K562 (cell line): ENCODE measurements at regions not wholly inside any gene's neighbourhood (a gene's known extent, or its start where the extent isn't known, plus 50 kb on each side); places are given as distances from the start of the nearest gene placed in this dataset.

Experiments used
- ATAC-seq: fragments of 200-7000 bp; cut with Tn5 transposase; 3 replicates; pipeline ENCODE4 v1.9.1; 2020; ENCODE audit warnings: moderate library complexity
- BruUV-seq: library from RNA; stranded (reverse); fragments of 400-500 nt; replicated peaks from 2 replicates; lab custom pipeline; 2021; lab: Mats Ljungman, UMichigan
- CTCF ChIA-PET: fragments of 300-600 bp; formaldehyde crosslinking; extraction: SDS; loops from one replicate; lab custom pipeline; 2021; ENCODE audit warnings: low intra/inter-chr PET ratio; lab: Yijun Ruan, JAX
- POLR2A ChIA-PET: fragments of 300-600, 350-650 bp; sonication (Branson Sonifier 250); formaldehyde crosslinking; extraction: SDS; loops from one replicate; lab custom pipeline; 2021; ENCODE audit warnings: antibody characterized with exemption, inconsistent platforms; lab: Yijun Ruan, JAX
- DNase-seq, 4 experiments: peaks; one replicate each; pipeline versions ENCODE4 v3.0.0 to v3.0.0-alpha.2; 2011 to 2018; ENCODE audit warnings: low spot score in 3 of 4, mixed read lengths in 3 of 4; ENCODE audit errors: extremely low read depth in 1 of 4
- FAIRE-seq: peaks from 2 replicates; lab custom pipeline; 2011; peaks lifted over from hg19 to GRCh38; lab: Jason Lieb, UNC
- H2AFZ ChIP-seq: 2 replicates; pipeline ENCODE4 v1.6.0; 2011; ENCODE audit warnings: low read depth, low read length, control low read depth, inconsistent platforms
- H3K27ac ChIP-seq: fragments of 200-600 bp; 3 replicates; pipeline ENCODE4 v1.8.0; 2011; ENCODE audit warnings: low read depth, mild to moderate bottlenecking, control low read depth, inconsistent platforms, low read length, moderate library complexity, mixed read lengths; ENCODE audit errors: extremely low read depth
- H3K27me3 ChIP-seq, 2 experiments: fragments of 300-600 bp in 1 of 2; 2 replicates in 1 of 2; 3 replicates in 1 of 2; pipeline versions ENCODE4 v1.6.0 to v1.8.0; 2011; ENCODE audit warnings: inconsistent platforms in 2 of 2, low read length in 2 of 2, mild to moderate bottlenecking in 1 of 2, mixed read lengths in 1 of 2, moderate library complexity in 1 of 2; ENCODE audit not compliant: control insufficient read depth in 2 of 2, insufficient read depth in 2 of 2
- H3K36me3 ChIP-seq: fragments of 300-600 bp; 3 replicates; pipeline ENCODE4 v1.8.0; 2011; ENCODE audit warnings: mild to moderate bottlenecking, low read length, inconsistent platforms; ENCODE audit not compliant: control insufficient read depth, insufficient read depth
- H3K4me1 ChIP-seq, 2 experiments: fragments of 200-600 bp in 1 of 2; replicated peaks in 1 of 2; 2 replicates in 1 of 2; 3 replicates in 1 of 2; pipeline versions ENCODE4 v1.5.1 to v1.8.0; 2011; ENCODE audit warnings: inconsistent platforms in 2 of 2, low read length in 2 of 2, mild to moderate bottlenecking in 1 of 2, mixed read lengths in 1 of 2, moderate library complexity in 1 of 2; ENCODE audit not compliant: control insufficient read depth in 2 of 2, insufficient read depth in 2 of 2
- H3K4me2 ChIP-seq: 2 replicates; pipeline ENCODE4 v1.6.1; 2011; ENCODE audit warnings: low read length, control low read depth, inconsistent platforms, mixed read lengths; ENCODE audit not compliant: insufficient read depth
- H3K4me3 ChIP-seq: fragments of 200-600 bp; sonication (generic), shearing (Covaris generic); 2 replicates; pipeline ENCODE4 v1.5.1; 2016; ENCODE audit warnings: control low read depth, inconsistent platforms
- H3K79me2 ChIP-seq: fragments of 200-600 bp; 3 replicates; pipeline ENCODE4 v1.8.0; 2011; ENCODE audit warnings: low read length, inconsistent platforms; ENCODE audit not compliant: control insufficient read depth, insufficient read depth
- H3K9ac ChIP-seq, 2 experiments: 2 replicates each; pipeline versions ENCODE4 v1.6.0 to v1.6.1; 2011; ENCODE audit warnings: low read depth in 2 of 2, low read length in 2 of 2, control low read depth in 1 of 2, inconsistent platforms in 1 of 2, mild to moderate bottlenecking in 1 of 2, mixed read lengths in 1 of 2; ENCODE audit not compliant: insufficient read depth in 1 of 2
- H3K9me1 ChIP-seq: one replicate; pipeline ENCODE4 v1.6.0; 2011; ENCODE audit warnings: inconsistent platforms, mild to moderate bottlenecking, low read length, moderate library complexity; ENCODE audit not compliant: control insufficient read depth, insufficient read depth
- H3K9me3 ChIP-seq: replicated peaks from 2 replicates; pipeline ENCODE4 v1.5.1; 2011; ENCODE audit warnings: low read depth, low read length, inconsistent platforms; ENCODE audit not compliant: control insufficient read depth, insufficient read depth
- H4K20me1 ChIP-seq: replicated peaks from 2 replicates; pipeline ENCODE4 v1.6.1; 2011; ENCODE audit warnings: low read length, inconsistent platforms, mixed read lengths; ENCODE audit not compliant: control insufficient read depth, insufficient read depth
- HDAC6 ChIP-seq: IDR thresholded peaks from 2 replicates; pipeline ENCODE4 v1.6.1; 2012; ENCODE audit warnings: low read depth, mild to moderate bottlenecking, control low read depth, inconsistent platforms, low read length, moderate library complexity
- JUND ChIP-seq, 2 experiments: IDR thresholded peaks; 2 replicates in 1 of 2; 3 replicates in 1 of 2; pipeline ENCODE4 v1.6.1; 2011; ENCODE audit warnings: borderline replicate concordance in 2 of 2, low read depth in 2 of 2, low read length in 2 of 2, improper control_type of control experiment in 1 of 2, missing biosample characterization in 1 of 2, missing genetic modification characterization in 1 of 2, missing genetic modification reagents in 1 of 2
- PTRF ChIP-seq: fragments of 450-650 bp; IDR thresholded peaks from 2 replicates; pipeline ENCODE4 v1.6.1; 2016; ENCODE audit warnings: mild to moderate bottlenecking, missing genetic modification characterization, missing compliant biosample characterization
- REST ChIP-seq, 2 experiments: fragments of 450-650 bp; formaldehyde crosslinking in 1 of 2; IDR thresholded peaks; 2 replicates each; pipeline versions ENCODE4 v1.4.0 to v1.6.1; 2014 to 2020; ENCODE audit warnings: mild to moderate bottlenecking in 2 of 2, borderline replicate concordance in 1 of 2, low read depth in 1 of 2
- RUNX1 ChIP-seq: sonication (generic); IDR thresholded peaks from 2 replicates; pipeline ENCODE4 v1.6.1; 2016; ENCODE audit warnings: antibody characterized with exemption, low read depth
- VEZF1 ChIP-seq: fragments of 200-800 bp; sonication (Bioruptor generic); IDR thresholded peaks from 2 replicates; pipeline ENCODE4 v1.6.1; 2017; ENCODE audit warnings: missing genetic modification characterization, missing compliant biosample characterization
- ZNF184 ChIP-seq: sonication (generic); formaldehyde crosslinking; IDR thresholded peaks from 2 replicates; pipeline ENCODE4 v1.5.0; 2020; ENCODE audit warnings: missing genetic modification reagents
- ZNF408 ChIP-seq: fragments of 250-450 bp; sonication (Bioruptor Pico); IDR thresholded peaks from 2 replicates; pipeline ENCODE4 v1.4.0; 2020; ENCODE audit warnings: low read depth, mild to moderate bottlenecking, moderate library complexity
- ZNF644 ChIP-seq: fragments of 200-800 bp; sonication (Bioruptor generic); IDR thresholded peaks from 2 replicates; pipeline ENCODE4 v1.6.1; 2016; ENCODE audit warnings: low read depth, missing genetic modification characterization, missing compliant biosample characterization
- ZZZ3 ChIP-seq: fragments of 450-650 bp; IDR thresholded peaks from 2 replicates; pipeline ENCODE4 v1.6.1; 2016; ENCODE audit warnings: antibody characterized with exemption, mild to moderate bottlenecking, moderate library complexity
- WGBS: fragments of 100-300 bp; shearing (Covaris generic); methylation state at CpG from one replicate; pipeline ENCODE4 v1.1.6; 2016; ENCODE audit warnings: low coverage, mixed read lengths; ENCODE audit not compliant: insufficient coverage; ENCODE audit errors: missing lambda C conversion rate; 5-methylcytosine and 5-hydroxymethylcytosine counted together
- in situ Hi-C: fragments of 300-500 bp; cut with MboI; formaldehyde crosslinking; loops from 4 replicates; pipeline ENCODE4 v1.15.0; 2018; ENCODE audit warnings: inconsistent platforms, mixed read lengths
- intact Hi-C: fragments of 100-400 bp; cut with micrococcal nuclease; formaldehyde crosslinking; loops from 2 replicates; pipeline ENCODE4 v1.14.2; 2022

- CTCF ChIA-PET, result no interaction called here
- H3K4me2 ChIP-seq, result no peak overlapping the region
- H2AFZ ChIP-seq, result no peak overlapping the region
- no TSS peak for BruUV-seq
- no peaks in the 10 kb centered on the region for H3K79me2 ChIP-seq
- H3K36me3 ChIP-seq, result no peaks in the 10 kb centered on the region
- no peaks in the 10 kb centered on the region for H3K9me3 ChIP-seq
- no peak overlapping the region for H3K4me3 ChIP-seq
- 0% methylated on average over 2 of the region's 2 CpGs for WGBS
- FAIRE-seq, result no peak
- H3K4me1 ChIP-seq, result no peaks in the 10 kb centered on the region
- ATAC-seq, result no peak
- H3K27me3 ChIP-seq, result no peaks in the 10 kb centered on the region
- intact Hi-C loops, result loop anchor here (5.0 kb wide), 1 partner anchor 737 kb away; no protein-coding TSS in a partner anchor
- H3K9me1 ChIP-seq, result no peaks in the 10 kb centered on the region
- POLR2A ChIA-PET, result no interaction called here
- H3K27ac ChIP-seq, result no peak overlapping the region
- DNase-seq, result no peak
- in situ Hi-C loops, result no loop called here
- no peaks in the 10 kb centered on the region for H4K20me1 ChIP-seq
- no peak overlapping the region for H3K9ac ChIP-seq
- TF ChIP-seq HDAC6 (no peak), PTRF (tag) (no peak), ZNF184 (CRISPR knock-in tag) (no peak), ZNF408 (CRISPR knock-in tag) (no peak), RUNX1 (no peak), REST (IDR thresholded peaks at IDR 0.05; ENCODE audit: borderline replicate concordance) (no peak), REST (CRISPR knock-in tag; IDR thresholded peaks at IDR 0.05; ENCODE audit: low read depth) (no peak), JUND (IDR thresholded peaks at IDR 0.05; ENCODE audit: borderline replicate concordance, low read depth, low read length) (no peak), JUND (tag; IDR thresholded peaks at IDR 0.05; ENCODE audit: borderline replicate concordance, low read depth, low read length) (no peak), ZZZ3 (no peak), ZNF644 (tag) (no peak), VEZF1 (no peak)
These were observed 112.1 kb upstream of the CNTNAP4 start for GRCh38 chr16:76164970-76165558.
